Iris pigment epithelial cell (primary cell): ENCODE measurements at regions not wholly inside any gene's neighbourhood (a gene's known extent, or its start where the extent isn't known, plus 50 kb on each side); places are given as distances from the start of the nearest gene placed in this dataset.
"Not testable (repeated sequence)": the region's sequence is repeated elsewhere in the genome, so short reads cannot be mapped to it uniquely, and the experiment has no call there.

ENCODE experiments used
- DNase-seq: peaks from one replicate; pipeline ENCODE4 v3.0.0-alpha.2; 2011; ENCODE audit warnings: low read depth

DNA sequence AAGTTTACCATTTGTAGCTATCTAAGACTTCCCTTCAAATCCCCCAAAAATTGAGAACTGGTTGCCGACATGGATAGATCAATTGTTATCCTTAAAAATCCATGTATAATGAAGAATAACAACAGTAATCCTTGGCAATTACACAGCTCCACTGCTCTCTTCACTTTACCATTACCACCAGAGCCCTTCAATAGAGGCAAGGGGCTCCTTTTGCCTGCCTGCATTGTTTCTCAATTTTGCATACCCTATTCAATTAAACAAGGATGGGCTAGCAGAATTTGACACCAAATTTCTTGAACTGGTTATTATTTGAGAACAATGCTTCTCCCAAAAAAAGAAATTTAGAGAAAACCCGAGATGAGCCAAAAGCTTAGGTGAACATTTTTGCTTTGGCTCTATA is 387.8 kb upstream of the PKN2 start:
- no peak for DNase-seq

DNA sequence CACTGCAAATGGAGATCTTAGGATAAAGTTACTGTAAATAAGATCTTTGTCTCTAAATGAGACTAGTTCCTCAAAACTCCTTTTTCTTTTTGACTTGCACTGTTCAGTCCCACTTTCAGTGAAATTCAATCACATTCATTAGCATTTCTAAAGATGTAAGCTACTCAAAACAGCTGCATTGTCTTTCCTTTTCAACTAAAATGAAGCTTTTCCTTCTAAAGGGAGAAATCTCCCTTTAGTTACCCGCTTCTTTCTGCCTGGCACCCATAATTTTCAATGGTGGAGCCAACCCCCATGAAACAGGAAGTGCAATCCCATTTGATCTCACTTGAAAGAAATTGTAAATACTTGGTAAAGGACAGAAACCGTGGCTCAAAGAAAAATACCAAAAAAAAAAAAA is 387.4 kb upstream of the PKN2 start:
- DNase-seq: no peak

DNA sequence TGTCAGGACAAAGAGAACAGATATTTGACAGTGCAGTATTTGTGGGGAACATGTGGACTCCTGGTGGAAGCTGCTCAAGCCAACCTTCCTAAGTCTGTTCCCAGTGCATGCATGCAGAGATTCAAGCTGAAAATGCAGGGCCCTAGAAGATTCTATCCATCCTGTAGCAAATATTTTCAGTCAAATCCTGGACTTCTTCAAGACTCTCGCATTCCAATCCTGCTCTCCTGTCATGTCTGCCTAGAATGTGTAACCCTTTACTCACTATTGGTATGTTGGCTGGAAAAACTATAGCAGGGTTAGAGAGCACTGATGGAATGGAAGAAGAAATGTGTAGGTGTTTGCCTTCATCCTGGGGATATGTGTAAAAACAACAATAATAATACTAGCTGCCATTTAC is 385.6 kb upstream of the PKN2 start:
- no peak for DNase-seq

DNA sequence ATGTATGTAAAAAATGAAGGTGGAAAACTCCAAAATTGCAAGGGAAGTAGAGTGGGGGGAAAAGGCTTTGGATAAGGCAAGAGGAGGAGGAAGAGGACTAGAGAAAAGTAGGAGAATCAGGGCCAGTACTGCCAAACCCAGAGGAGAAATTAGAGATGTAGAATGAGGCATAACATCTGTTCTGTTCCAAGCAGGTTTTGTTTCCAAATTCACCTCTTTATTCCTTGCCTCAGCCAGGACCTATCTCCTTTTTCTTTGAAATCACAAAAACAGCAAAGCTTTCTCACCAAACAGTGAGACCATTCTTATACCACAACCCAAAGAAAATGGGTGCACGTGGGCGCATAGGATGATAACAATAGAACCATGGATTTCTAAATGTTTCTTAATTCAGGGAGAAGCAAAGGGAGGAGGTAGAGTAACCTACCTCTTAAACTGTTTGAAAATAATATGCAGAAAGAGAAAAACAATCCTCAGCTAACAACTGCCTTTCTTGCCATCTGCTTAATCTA is 383.3 kb upstream of the PKN2 start:
- no peak for DNase-seq

DNA sequence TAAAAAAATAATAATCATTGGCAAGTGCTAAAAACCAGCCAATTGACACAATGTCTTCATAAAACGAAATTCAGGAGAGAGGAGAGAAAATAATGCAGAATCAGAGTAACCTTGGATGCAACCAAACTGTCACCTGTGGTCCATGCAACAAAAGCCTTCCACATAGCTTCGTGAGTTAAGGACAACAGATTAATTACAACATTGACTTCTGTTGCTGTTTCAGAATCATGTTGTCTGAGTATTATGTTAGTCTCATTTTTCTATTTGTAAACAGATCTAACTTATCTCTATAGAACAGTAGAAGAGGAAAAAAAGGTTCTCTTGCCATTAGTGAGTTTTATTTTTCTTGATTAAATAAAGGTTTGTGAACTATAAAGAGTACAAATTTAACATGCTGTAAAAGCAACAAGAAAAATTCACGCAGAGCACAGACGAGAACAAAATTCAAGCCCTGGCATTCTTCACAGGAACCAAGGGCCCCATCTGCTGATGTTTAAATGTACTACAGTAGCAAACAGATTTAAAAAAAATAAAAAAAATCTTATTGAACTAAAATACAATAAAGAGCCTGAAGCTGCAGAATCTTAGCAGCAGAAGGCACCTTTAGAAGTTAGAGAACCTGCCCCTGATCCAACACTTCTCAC is 381.1 kb upstream of the PKN2 start:
- peak; percentile 36 for DNase-seq

DNA sequence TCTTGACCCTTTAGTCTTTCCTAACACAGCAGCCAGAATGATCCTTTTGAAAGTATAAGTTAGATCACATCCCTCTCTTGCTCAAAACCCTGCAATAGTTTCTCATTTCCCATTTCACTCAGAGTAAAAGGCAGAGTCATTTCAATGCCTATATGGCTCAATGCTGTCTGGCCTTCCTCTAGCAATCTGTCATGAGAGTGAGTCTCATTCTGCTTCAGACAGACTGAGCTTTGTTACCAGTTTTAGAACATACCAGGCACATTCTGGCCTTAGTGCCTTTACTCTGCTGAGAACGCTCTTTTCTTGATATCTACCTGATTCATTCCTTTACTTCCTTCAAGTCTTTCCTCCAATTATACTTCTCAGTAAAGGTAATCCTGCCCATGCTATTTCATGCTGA is 372.8 kb upstream of the PKN2 start:
- no peak for DNase-seq

DNA sequence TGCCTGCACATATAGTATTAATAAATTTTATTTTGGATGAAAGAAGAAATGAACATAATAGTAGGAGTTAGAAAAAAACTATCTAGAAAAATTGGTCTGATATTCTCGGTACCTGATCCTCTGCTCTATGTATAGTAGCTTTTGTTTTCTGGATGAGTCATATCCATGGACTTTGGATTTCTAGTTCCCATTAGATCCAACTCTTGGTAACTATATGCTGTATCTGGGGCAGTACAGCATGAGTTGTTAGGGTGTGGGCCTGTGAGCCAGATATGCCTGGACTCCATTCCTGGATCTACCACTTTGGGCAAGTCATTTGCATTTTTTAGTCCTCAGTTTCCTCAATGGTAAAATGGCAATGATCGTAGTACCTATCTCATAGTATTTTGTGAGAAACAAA is 372.2 kb upstream of the PKN2 start:
- peak; percentile 3 for DNase-seq

DNA sequence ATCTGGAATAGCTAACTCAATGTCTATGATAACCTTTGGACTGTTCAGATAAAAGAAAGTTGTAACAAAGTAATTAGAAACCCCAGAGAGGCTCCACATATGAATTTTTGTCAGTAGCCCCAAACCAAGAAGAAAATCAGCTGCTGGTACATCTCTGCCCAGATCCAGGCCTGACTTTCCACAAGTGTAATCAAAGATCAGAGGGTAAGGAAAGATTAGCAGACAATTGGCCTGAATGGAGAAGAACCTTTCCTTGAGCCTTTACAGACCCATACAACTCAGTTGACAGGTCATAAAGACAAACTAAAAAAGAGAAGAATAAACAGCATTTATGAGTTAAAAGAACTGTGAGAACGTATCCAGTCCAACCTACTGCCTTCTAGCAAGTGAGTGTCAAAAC is 366.7 kb upstream of the PKN2 start:
- DNase-seq: no peak

DNA sequence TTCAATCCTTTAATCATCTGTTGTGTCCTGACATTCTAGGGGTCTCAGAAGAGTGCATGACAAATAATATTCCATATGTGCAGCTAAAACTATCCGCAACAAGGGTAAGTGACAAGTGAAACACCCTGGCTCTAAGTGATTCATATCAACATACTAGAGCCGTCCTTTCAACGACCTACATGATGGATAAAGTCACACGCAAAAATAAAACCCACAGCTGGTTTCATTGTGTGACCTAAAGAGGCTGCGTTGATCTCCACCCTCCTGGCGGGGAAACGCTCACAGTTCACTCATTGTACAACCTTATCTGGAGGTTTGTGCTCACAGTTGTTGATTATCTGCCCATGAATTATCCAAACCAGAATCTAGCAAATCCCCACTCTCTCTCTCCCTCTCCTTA is 365.3 kb upstream of the PKN2 start:
- DNase-seq: no peak

DNA sequence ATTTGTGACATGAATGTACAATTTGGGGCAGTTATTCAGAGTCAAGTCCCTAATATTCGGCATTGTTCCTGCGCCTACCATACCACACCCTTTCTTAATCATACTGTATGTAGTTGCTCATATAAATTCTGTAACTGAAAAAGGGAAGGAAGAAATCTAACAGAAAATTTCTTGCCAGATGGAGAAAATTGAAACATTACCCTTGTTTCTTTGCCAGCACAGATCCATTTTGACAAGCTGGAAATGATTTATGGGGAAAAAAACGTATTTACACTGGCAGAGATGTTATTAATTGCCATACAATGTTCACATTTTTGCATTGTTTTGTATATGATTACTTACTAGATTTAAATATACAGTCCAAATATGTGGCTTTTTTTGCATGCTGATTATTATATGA is 363.8 kb upstream of the PKN2 start:
- no peak for DNase-seq

DNA sequence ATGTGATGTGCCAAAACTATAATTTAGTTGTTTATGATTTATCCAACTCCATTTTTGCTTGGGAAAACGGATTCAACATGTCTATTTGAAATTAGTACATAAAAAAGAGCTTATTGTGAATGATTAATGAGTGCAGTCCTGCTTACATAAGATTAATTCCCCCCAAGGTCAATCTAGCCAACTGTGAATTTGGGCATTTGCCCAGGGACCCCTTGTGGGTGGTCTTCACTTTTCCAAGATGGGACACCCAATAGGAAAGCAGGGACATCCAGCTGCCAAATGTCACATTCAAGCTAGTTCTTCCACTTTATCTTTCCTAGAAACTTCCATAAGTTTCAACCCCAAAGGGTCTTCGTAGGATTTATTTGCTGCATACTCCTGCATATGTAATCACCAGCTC is 362.4 kb upstream of the PKN2 start:
- DNase-seq: no peak

DNA sequence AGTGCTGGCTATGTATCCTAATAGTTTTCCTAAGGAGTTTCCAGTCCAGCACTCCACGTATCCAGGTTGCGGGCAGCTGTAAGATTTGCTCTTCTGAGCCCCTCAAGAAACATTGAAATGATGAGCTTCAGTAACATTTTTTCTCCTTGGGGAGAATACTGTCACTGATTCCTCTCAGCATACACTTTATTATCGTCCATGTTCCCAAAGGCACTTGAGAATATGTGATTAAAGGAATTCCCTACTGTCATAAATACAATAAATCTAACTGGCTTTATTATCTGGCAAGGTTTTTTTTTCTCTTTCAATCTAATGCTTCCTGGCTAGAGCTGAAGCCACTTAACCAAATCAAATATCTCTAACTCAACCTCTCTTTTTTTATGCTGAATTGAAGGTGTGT is 359.2 kb upstream of the PKN2 start:
- no peak for DNase-seq

DNA sequence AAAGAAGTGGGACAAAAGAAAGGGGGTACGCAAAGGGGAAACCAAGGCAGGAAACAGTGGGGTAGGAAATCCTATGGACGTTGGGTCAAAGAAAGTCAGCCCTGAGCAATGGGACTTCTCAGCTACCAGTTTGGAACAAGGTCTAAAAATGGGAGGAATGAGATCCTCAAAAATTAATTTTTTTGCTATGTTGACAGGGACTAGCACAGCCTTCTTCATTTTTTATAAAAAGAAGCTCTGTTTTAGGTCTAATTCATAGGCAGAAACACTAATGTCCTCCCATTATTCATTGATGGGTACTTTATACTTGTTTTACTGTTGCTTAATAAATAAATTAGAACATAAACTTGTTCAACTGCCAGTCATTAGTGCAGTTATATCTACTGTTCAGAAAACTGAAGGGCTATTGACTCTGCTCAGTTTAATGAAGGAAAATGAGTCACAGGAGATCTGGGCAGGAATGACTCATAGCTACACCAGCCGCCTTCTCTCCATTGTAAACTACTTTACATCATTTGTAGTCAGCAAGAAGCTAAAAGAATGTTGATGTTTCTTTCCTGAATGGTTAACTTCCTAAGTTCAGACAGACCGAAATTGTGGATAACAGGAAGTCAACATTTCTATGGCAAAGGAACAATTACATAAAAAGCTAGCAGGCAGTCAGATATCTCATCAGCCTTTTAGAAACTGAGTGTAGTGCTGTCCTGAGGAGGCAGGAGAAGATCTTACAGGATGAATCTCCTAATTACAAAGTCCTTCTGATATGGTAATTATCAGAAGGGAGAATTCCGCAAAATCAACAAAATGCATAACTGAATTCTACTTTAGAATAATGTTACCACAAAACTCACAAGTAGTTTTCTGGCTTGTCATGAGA is 356.4 kb upstream of the PKN2 start:
- DNase-seq: peak; percentile 86

DNA sequence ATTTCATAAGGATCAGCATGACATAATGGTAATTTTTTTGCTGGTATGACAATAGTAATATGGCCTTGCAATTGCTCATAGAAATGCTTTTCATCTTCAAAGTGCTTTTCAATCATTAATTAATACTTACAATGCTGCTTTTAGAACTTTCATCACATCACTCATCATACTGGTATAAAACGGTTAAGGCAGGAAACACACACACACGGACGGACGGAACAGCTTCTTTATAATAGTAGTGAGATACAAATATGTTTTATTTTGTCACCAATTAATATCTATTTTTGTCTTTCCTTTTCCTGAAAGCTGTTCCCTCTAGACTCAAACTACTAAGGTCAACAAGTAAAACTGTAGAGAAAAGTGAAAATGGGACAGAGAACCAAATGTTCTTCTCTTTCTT is 353.9 kb upstream of the PKN2 start:
- no peak for DNase-seq

DNA sequence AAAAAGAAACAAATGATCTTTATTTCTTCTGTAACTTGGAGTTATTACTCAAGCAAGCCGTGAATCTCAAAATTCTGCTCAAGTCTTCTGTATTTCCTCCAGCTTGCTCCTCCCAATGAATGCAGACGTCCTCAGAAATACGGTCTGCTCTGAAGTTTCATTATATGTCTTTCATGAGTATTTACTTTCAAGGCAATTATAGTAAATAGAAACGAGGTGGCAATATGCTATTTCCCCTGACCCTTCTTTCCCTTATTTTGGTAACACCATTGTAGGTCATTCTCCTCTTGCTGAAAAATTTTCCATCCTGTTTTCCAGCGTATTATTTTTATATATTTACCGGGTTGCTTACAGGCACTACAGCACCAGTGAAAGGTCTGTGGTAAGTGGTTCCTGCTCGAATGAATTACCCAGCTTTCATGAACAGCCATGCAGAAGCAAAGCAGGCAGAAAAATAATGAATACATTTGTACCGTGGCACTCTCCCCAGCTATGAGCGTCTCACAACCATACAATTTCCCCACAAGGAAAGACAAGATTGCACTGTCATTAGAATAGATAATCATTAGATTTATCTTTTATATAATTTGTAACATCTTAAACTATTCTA is 350.9 kb upstream of the PKN2 start:
- DNase-seq: peak; percentile 3

DNA sequence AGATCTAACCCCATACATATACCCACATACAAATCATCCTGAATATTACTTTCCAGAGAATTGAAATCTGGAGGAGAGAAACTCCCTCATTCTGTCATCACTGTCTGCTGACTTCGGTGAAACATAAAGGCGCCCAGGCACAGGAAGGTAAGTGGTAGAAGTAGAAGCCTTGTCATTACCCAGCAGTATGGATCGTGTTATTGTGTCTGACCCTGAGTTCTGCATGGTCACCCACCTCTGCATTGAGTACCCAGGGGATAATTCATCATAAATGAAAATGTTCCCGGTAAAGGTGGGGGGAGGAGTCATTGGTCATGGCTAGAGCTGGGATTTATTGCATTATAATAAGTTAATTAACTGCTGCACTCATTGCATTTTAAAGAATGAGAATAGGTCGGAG is 342.6 kb upstream of the PKN2 start:
- no peak for DNase-seq

DNA sequence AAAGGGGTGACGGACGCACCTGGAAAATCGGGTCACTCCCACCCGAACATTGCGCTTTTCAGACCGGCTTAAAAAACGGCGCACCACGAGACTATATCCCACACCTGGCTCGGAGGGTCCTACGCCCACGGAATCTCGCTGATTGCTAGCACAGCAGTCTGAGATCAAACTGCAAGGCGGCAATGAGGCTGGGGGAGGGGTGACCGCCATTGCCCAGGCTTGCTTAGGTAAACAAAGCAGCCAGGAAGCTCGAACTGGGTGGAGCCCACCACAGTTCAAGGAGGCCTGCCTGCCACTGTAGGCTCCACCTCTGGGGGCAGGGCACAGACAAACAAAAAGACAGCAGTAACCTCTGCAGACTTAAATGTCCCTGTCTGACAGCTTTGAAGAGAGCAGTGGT is 342.0 kb upstream of the PKN2 start:
- not testable (repeated sequence) for DNase-seq

DNA sequence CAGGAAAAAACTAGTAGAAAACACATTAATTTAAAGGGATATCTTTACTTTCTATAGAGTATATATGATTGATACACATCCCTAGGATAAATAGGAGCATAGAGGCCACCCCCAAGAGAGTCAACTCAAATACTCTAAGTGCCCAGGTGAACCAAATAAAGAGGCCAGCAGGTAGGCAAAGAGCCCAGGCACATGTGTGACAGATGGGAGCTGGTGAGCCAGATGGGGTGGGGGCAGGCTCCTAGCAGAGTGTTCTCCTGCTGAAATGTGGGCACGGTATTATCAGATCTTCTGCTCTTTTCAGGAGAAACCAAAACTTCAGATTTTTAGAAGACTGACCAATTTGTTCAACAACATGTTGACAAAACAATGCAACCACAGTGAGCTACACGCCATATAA is 333.4 kb upstream of the PKN2 start:
- no peak for DNase-seq

DNA sequence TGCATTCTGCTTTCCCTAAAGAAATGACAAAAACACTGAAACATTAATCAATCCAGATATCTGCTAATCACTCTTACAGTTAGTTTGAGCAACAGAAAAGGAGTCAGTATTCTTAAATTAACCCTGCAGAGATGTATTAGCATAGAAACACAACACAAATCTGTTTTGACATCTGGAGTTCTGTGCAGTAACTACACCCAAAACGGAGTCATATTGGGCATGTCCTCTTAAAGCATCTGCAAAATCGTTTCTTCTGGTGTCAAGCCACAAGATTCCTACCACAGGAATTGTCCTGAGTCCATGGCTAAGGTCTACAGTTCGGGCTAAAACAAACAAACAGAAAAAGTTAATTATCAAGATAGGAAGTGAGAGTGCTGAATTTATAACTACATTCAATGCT is 332.1 kb upstream of the PKN2 start:
- DNase-seq: no peak

DNA sequence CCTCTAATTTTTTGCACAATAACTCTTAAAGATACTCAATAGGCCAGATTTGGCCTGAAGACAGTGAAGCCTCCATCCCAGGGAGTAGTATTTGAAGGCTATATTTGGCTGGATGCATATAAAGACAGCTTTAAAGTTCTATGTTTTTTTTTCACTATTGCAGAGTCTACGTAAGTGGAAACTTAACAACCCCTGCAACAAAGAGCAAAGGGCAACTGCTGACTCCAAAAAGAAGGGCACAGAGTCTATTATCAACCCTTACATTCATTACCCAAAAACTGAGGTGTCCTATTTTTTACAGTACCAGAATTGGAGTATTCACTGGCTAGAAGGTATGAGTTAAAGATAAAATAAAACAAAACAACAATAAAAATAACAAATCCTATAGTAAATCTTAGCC is 329.8 kb upstream of the PKN2 start:
- no peak for DNase-seq

DNA sequence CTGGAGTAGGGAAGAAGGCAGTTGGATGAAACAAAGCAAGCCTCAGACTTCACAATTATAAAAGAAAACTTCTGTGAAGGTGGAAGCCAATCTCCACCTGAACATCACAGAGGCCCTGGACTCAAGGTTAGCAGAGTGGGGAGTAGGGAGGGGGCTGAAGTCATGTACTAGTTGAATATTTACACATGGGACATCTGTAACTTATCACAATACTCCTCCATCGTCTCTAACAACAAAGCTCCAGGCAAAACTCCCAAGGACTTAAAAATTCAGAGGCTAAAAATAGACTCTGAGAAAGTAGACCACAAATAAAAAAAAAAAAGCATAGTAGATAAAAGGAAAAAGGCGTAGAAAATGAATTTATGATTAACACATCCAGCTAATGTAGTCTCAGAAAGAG is 326.3 kb upstream of the PKN2 start:
- DNase-seq: no peak

DNA sequence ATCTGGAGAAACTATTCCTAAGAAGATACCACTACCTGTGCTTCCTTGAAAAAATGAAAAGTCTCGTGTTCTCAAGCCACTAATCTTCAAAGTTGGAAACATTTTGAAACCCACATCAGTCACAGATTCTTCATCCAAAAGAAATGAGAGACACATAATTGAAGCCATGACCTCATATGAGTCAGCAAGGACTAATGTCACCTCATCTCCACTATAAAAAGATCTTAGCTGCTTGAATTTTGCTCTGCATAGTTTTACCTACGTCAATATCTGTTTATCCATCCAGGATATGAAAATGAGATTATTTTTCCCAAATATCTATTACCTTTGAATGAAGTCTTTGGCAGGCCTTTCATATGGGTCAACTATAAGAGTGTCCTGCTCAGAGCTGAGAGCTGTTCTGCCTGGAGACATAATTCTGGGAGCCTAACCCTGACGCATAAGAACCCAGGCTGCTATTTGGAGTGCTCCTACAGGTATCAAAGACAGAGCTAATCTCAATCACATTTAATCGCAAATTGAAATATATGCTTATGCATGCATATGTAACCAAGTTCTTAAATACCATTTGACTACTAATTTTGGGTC is 312.5 kb upstream of the PKN2 start:
- no peak for DNase-seq

DNA sequence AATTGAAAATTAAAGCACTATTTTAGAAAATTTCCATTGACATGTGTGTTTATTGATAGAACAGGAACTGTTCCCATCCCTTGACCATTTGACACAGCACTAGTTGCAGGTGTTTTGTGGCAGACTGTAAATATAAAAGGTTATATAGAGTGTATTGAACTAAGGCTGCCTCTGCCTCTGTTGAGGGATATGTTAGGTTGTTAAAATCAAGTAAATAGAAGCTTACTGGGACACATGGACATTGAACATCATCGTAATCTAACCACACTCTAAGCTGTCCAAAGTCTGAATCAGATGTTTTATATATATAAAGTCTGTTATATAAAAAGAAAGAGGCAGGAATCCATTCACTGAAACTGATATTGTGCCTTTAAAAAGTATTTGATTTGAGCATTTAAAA is 308.1 kb upstream of the PKN2 start:
- no peak for DNase-seq
